ENCODE measurements at regions not wholly inside any gene's neighbourhood (a gene's known extent, or its start where the extent isn't known, plus 50 kb on each side); places are given as distances from the start of the nearest gene placed in this dataset.

DNA sequence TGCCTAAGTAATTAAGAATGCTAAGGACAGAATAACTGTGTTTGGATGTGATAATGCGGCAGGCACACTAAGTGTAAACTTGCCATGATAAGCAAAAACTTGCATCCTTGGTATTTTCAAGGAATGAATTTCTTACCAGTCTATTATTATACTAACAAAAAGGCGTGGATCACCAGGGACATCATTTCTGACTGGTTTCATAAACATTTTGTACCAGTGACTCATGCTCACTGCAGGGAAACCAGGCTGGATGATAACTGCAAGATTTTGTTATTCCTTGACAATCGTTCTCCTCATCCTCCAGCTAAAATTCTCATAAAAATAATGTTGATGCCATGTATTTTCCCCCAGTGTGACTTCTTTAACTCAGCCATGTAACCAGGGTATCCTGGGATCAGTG lies 289.5 kb downstream of the CDCA7 start:
- DNase-seq (ENCODE audit: low read depth in 2 of 2) = no peak

DNA sequence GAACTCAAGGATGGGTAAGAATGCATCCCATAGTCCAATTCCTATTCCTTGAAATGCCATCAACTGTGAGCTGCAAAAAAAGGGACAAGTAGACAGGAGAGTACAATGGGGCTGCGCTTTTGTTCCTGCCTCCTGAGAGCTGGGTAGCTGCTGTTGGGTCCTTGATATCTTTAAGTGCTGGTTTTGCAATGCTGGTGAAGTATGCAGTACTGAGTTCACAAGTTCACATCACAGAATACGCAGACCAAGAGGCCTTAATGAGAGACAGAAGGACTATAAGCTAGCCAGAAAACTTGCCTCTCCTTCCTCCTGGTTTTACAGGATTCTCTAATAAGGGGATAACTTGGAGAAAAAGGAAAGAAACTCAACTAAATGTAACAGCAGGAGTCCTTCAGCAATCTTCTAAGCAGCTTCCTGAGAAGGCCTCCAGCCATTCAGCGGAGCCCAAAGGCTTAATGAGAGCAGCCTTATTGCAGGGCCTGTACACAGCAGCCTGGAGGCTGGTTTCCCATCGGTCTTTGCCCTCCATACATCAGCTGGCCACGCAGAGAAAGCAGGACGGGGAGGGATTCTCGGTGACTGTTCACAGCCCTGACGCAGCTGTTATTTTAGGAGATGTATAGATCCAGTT lies 293.1 kb downstream of the CDCA7 start:
- DNase-seq (ENCODE audit: low read depth in 2 of 2) = no peak

DNA sequence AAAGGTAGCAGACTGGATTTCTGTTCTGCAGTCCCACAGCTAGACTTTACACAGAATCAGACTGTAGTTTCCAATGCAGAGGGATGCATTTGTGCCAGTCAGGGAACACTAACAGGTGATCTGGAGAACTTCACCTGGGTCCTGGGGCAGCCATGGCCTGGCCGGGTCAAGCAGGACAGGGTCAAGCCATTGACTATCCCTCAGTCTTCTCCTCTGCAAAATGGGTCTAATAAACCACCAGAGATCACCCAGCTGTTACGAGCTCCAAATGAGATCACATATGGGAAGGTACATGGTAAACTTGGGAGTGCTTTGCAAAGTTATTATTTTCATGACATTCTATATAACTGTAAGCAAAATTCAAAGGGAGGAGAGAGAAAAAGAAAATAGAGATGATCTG lies 294.1 kb downstream of the CDCA7 start:
- no peak for DNase-seq (ENCODE audit: low read depth in 2 of 2)

DNA sequence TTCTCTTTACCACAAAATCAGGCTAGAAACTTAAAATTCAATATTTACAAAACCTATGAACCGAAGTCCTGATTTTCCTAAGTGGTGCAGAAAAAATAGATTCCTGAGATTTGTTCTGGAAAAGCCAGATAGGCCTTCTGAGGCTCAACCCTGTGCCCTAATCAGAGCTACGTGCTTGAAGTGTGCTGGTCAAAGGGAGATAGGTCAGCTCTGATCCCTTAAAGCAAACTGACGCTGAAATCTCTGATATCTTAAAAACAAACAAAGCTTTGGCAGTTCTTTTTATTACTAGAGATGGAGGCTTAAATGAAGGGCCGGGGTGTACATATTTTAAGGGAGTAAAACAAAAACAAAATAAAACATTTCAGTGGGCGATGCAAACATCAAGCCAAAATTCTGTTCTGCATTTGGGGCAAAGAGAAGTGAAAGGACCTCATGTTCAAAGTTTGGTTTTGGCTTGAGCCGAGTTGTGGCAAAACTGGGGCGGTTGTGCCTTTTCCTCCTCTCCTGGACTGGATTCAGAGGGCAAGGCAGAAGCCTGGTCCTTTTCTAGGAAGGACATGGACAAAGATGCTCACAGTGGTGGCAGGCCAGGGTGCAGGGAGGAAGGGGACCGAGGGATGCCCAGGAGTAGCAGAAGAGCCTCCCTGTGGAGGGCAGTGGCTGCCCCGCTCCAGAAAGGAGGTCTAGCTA lies 295.0 kb downstream of the CDCA7 start:
- DNase-seq (ENCODE audit: low read depth in 2 of 2) = no peak

DNA sequence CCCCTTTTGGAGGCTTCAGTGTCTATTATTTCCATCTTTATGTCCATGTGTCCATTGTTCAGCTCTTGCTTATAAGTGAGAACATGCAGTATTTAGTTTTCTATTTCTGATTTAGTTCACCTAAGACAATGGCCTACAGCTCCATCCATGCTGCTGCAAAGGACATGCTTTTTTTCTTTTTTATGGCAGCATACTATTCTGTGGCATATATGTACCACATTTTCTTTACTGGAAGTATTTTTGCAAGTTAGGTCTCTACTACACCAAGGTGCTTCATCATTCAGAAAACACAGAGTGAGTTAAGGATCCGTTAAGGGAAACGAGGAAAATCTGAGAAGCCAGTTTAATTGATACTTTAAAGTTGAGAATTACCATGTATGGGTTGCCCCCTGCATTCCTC lies 297.2 kb downstream of the CDCA7 start:
- DNase-seq (ENCODE audit: low read depth in 2 of 2) = no peak

DNA sequence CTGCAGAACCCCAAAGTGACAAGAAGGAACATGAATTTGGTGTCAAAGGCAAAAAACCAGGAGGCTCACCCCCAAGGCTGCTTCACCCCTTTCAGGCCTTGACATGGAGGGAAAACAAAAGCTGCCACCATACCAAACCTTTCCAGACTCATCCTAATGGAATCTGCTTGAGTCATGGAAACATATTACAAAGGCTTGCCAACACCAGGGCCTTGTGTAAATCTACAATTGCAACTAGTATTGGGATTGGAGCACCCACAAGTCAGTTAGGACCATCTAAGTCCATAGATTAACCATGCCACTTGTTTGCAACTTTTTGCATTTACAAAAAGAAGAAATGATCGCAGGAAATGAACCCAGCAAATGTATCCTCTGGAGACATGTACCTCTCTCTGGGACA lies 297.6 kb downstream of the CDCA7 start:
- no peak for DNase-seq (ENCODE audit: low read depth in 2 of 2)

DNA sequence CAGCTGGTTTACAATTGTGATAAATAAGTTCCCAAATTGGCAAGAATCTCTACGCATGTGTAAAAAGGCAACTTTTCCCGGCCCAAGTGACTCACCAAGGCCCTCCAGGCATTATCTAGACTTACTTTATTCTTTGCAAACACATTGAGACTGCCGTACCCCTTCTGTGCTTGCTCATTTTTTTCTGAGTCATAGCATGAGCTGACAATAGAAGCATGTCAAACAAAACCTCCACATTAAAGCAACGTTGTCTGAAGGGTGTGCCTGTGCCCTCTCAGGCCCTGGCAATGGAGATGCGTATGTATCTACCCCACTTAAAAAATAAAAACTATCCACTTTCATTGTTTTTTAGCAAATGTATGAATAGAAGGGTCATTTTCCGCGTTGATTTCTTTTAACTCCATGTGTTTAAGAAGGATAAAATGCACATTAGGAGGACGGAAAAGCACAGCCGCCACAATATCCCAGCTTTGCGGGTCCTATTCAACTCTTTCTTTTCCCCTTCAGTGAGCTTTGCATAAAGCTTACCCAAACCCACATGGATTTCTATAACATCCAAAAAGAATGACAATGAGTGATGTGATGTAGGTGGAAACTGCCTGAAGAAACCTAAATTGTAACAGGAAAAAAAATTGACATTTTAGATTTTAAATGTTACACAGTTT lies 298.2 kb downstream of the CDCA7 start:
- no peak for DNase-seq (ENCODE audit: low read depth in 2 of 2)

DNA sequence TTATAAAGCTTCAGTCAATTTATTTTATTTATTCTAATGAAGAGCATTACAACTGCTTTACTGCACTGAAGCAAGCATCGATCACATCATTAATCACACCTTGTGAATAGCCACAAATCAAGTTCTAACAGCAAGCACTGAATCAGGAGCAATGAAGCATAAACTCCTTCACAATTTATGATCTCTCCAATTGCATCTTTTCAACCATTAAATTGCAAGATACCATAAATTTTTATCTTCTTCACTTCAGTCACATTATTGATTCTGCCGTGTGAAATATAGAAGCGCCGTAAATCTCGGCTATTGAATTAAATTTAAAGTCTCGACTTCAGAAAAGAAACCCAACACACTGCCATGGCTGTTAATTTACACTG lies 298.7 kb downstream of the CDCA7 start:
- DNase-seq (ENCODE audit: low read depth in 2 of 2) = no peak

DNA sequence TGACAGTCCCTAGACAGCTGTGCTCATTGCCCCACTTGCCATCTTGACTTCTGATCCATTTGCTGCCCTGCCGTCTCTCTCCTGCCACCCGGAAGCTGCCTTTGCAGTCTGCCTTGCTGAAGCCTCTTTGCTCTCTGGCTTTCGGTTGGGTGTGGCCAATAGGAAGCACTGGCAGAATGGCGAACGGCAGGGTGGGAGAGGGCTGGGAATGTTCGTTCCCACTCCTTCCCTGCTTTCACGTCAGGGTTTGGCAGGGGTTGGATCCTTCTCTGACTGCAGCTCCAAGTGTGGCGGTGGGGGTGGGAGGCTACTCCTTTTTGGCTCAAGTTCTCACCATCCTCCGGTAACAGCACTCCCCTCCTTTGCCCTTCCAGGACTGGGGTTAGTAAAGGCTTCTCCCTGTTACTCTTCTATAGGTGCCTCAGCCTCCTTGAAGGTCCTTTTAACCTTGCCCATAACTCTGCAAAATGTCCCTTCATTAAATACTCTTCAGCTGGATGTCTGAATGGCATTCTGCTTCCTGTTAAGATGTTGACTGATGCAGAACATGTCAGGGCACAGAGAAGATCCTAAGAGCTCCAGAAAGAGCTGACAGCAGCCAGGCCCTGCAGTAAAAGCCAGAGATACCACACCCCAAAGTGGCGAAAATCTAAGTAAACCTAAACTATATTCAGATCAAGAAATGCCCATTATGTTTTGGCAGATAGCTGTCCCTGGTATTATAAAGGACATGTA lies 299.7 kb downstream of the CDCA7 start:
- no peak for DNase-seq (ENCODE audit: low read depth in 2 of 2)

DNA sequence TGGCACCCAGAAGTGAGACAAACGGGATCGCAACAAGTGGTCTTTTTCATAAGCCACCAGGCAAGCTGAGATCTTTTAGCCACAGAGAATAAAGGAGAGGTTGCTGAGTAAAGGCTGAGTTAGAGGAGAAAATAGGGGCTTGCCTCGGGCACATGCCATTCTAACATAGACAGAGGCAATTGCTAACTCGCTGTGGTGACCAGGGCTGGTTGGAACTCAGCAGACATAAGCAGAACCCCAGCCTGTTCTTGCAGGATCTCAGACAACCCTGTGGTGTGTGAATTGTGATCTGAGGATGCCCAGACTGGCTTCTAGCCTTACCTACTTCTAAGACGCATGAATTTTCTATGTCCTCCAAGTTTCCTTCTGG lies 300.2 kb downstream of the CDCA7 start:
- no peak for DNase-seq (ENCODE audit: low read depth in 2 of 2)

DNA sequence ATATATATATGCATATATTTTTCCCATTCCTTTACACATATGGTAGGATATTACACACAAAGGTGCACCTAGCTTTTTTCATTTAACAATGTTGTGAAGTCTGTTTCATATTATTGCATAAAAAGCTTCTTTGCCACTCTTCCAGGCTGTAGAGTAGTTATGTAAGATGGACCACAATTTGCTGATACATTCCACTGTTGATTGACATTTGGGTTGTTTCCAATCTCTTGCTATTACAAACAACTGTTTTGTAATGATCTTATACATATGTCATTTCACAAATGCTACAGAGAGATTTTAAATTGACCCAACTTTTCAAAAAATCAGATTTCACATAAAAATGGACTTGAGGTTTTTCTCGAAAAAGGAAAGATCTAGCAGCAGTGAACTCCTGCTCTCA lies 301.4 kb downstream of the CDCA7 start:
- no peak for DNase-seq (ENCODE audit: low read depth in 2 of 2)

DNA sequence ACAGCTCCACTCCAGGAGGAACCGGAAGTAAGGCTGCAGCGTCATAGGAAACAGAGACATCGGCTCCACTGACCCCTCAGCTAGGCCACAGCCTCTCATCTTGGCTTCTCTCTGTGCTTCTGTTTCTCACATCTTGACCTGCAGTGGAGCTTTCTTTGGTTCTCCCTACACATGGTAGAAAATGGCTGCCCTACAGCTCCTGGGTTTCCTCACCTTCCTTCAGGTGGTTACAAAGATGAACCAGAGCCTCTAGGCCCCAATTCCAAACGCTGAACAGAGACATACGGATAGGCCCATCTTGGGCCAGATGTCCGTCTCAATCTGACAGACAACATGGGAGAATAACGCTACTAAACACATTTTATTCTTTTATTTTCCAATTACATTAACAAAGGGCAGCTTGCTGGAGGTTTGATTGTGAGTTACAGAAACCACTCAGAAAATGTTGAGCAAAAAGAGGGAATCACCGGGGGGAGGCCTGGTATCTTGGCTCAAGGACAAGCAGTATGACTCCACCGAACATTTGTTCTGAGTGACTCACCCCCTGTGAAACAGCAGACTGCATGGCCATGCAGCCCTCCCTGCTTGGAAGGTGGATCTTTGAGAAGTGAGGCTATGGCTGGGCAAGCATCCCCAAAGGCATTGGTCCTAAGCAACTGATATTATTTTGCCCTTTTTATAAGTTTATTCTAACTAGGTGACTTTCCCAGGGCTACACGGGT lies 303.5 kb downstream of the CDCA7 start:
- DNase-seq (ENCODE audit: low read depth in 2 of 2) = no peak

DNA sequence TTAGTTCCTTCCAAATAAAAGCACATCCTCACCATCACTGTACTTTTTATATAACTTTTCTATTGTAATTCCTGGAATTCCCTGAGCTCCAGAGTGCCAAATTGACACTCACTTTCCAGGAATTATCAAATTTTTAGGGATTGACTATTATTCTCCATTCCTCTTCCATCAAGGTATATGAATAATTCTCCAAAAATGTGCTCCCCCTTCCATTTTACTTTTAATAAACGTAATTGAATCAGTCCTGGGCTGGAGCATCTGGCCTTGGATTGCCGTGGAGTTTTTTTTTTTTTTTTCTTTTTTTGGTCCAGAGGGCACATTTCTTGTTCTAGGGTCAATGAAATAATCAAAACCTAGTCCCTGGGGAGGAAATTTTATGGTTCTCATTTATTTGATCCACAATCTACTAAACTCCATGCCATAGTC lies 304.3 kb downstream of the CDCA7 start:
- no peak for DNase-seq (ENCODE audit: low read depth in 2 of 2)

DNA sequence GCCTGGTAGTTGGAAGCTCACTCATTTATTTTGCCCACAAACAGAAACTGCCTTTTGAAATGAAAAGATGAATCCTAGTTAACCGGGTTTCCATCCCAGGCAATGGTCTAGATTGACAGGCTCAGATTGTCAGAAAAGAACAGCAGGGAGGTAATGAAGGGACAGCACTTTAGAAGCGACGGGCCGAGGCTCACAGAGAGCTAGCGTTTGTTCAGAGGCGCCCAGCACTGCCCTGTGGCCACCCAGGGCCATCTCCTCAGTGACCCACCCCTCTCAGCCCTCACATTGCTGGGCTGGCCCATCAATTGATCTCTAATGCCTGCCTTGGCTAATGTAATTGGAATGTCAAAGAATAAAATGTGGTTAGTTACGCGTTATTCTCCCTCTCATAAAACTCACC lies 304.8 kb downstream of the CDCA7 start:
- DNase-seq (ENCODE audit: low read depth in 2 of 2) = no peak

DNA sequence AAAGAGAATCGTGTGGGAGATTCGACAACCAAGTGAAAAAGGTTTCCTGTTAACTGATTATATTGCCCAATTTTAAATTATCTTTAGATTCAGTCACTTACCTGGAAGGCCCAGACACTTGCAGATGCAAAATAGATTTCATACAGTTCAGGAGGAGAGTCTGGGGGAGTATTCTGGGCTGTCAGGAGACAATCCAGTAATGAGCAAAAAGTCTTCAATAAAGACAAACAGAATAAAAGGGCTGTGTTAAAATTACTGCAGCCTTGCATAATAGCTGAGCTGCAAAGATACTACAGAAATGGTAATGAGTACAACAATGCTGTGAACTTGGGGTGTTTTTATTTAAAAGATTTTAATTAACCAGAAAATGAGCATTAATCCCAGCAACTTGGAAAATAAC lies 303.6 kb downstream of the SP3 start:
- no peak for DNase-seq (ENCODE audit: low read depth in 2 of 2)

DNA sequence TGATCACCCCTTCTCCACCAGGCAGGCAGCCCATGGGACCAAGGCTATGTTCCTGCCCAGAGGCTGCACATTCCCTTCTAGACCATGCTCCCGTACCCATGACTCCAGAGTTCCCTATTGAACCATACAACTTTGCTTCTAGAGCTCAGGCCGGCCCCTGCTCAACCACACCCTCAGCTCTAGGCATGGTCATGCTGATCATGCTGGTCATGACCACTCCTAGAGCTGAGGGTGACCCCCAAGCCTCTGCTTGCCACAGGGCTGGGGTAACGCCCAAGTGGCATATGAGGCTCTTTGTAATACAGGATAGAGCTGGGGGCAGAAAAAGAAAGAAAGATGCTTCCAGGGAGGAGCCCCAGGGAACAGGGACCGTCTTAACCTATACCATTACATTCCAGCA lies 301.8 kb downstream of the SP3 start:
- no peak for DNase-seq (ENCODE audit: low read depth in 2 of 2)

DNA sequence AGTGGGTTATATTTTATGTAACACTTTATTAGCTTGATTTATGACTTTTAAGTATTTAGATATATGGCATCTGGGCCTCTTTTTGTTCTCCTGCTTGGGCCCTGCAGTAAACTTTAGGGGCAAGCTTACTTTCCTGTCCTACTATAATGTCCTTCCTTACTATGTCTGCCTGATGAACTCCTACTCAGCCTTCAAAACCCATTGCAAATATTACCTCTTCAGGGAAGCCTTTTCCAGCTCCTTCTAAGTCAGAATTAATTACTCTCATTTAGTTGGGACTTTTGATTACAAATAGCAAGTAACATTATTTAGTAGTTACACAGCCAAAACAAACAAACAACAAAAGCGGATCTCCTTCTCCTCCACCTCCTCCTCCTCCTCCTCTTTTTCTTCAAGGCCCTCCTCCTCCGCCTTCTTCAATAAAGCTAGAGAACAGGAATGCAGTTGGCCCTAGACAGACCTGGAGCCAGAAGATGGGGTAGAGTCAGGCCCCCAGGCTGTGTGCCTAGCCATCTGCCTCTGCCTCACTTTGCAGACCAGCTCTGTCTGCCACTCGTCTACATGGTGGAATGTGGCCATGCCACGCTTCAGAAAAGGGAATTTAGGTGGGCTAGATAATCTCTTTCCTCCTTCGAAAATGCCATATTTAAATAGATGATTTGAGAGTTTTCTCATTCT lies 301.2 kb downstream of the SP3 start:
- DNase-seq (ENCODE audit: low read depth in 2 of 2) = no peak

DNA sequence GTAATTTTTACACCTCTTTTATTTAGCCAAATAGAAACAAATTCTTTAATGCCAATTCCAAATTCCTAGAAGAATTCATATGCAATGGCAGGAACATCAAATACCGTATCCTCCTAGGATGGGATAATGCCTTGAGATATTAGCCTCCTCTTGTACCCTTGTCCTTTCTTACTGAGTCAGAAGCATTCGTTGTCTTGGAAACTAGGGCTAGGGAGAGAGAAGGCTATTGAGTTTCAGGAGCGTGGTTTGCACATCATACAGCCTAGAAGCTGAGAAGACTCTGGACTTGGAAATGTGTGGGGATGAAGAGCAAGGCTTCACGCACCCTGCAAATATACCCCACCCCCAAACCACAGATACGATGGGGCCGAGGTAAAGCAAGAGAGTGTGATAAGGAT lies 300.7 kb downstream of the SP3 start:
- DNase-seq (ENCODE audit: low read depth in 2 of 2) = no peak

DNA sequence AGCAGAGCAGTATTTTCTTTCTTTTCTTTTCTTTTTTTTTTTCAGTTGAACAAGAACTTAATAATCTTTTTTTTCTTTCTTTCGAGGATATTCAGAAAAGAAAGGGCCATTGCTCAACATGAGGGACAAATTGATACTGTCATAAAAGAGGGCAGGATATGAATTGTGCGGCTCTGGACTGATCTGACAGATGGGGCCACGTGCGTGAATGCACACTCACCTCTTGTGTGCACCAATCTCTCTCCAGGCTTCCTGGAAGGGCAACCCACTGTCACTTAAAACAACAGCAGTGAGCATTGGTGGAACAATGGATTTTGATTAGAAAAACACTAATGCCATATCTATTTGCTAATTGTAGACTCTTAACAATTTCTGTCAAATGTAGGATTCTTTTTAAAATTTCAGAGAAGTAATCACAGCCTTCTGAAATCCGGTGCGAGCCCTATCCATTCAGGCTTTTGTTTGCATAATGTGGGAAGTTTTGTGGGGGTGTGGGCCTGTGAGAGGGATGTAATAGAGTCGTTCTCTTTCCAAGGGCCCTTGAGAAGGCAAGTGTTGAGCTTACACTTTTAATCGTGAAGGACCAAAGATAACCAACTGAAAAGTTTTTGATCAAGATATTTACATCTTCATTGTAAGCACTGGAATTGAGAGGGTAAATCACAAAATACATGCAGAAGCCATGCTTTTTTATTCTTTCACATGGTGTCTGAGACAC lies 298.8 kb downstream of the SP3 start:
- no peak for DNase-seq (ENCODE audit: low read depth in 2 of 2)

DNA sequence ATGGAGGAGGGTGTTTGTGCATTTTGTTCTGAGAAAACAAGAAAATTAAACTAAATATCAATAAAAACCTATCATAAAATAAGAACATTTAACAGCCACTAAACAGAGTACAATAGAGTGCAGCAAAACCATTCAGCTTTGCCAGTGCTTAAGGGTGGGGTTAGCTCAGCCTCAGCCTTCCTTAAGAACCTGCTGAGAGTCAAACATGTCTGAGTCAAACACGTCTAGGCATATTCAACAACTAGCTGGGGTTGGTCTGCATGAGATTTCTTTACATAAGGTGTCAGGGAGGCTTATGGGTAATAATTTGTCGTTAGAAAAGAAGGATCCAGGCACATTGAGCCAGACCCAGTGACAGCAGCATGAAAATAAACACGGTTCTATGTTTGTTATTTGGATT lies 298.2 kb downstream of the SP3 start:
- no peak for DNase-seq (ENCODE audit: low read depth in 2 of 2)

DNA sequence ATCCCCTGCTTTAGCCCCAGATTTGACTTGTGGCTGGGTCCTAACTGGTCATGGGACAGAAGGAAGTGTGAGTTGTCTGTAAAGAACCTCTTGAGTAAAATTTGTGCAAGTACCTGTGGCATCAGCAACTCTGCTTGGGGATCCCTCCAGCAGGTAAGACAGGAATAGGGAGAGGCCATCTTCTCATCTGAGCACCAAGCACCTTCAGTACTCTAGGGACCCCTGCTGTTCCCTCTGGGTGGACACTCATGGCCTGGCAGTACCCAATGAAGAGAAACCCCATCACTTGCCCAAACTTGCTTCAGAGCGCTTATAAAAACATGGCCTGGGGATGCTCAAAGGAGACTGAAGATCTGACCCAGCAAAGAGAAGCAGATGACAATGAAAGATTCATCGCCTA lies 297.8 kb downstream of the SP3 start:
- DNase-seq (ENCODE audit: low read depth in 2 of 2) = no peak

Measured in stimulated activated CD4-positive, alpha-beta T cell treated with anti-CD3 and anti-CD28 coated beads, Interleukin-15, amount 100 ng/mL, for 48 hours (primary cell).